GOT3 (cell line): ENCODE measurements at regions not wholly inside any gene's neighbourhood (a gene's known extent, or its start where the extent isn't known, plus 50 kb on each side); places are given as distances from the start of the nearest gene placed in this dataset.

ENCODE experiments used
- DNase-seq: peaks from one replicate; lab custom pipeline; 2025; ENCODE audit warnings: mixed read lengths; lab: John Stamatoyannopoulos, UW

DNA sequence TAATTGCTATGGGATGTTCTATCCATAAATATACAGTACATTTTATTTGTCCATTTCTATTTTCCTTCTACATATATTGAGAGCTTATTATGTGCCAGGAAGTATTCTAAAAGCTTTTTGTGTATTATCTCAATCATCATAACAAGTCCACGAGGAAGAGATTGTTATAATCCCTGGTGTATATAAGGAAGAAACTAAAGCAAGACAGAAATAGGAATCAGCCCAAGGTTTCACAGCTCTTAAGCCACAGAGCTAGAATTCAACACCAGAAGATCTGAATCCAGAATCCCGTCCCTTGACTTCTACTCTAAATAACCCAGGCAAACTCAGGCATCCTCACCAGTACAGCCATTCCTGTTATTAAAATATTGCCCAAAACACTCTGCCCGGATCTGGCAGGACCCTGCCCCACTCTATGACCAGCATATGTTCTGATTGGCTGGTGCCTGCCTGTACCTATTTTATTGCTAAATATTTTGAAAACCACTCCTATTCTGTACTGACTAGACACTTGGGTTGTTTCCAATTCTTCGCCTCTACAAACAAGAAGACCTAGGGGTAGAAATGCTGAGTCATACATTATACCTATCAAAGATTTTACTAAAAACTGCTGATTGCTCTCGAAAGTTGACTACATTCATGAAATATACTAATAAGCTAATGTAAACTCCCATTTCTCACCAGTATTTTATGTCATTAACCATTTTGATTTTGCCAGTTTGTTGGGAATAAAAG, 297.4 kb downstream of the ENC1 start:
- no peak for DNase-seq

DNA sequence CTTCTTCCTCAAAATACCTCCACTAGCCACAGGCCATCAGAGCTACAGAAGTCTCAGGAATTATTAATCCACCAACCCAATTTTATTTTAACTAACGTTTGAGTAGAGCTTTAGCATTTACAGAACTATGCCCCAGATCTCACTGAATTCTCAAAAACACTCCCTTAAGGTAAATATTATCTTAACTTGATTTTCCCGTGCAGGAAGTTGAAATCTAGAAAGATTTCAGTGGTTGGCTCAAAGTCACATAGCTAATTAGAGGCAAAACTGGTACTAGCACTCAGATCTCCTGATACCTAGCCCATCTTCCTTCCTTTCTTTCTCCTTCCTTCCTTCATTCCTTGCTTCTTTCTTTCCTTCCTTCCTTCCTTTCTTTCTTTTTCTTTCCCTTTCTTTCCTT, 298.3 kb downstream of the ENC1 start:
- DNase-seq, result no peak

- no peak for DNase-seq
Measured at GRCh38 chr5:74341221-74341620, 299.3 kb downstream of the ENC1 start.

GRCh38 chr5:74340476-74340875, 300.1 kb downstream of the ENC1 start:
- no peak for DNase-seq

- DNase-seq, result no peak
Measured at GRCh38 chr5:74337984-74338310, 302.6 kb downstream of the ENC1 start.

GRCh38 chr5:74337254-74337983, 303.1 kb downstream of the ENC1 start:
- no peak for DNase-seq

DNA sequence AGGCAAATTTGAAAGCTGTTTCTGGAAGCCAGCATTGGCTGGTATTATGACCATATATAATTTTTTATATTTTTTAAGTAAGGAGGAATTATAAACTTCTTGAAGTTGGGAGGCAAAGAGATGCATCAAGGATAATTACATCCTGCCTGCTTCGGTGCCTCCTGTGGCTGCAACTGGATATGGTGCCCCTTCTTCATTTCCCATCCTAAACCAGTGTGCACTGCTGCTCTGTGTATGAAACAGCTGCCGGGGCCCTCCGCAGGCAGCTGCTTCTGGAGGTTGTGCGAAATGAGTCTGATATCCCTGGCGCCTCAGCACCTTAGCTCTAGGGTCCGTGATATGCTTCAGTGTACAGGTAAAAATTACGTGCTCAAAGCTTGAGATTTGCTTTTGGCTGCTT, 304.2 kb downstream of the ENC1 start:
- DNase-seq, result no peak

GRCh38 chr5:74334762-74335384, 305.7 kb downstream of the ENC1 start:
- DNase-seq, result no peak

- DNase-seq, result no peak
Measured at GRCh38 chr5:74334062-74334761, 306.3 kb downstream of the ENC1 start.

- no peak for DNase-seq
Measured at GRCh38 chr5:74333430-74333829, 307.1 kb downstream of the ENC1 start.

DNA sequence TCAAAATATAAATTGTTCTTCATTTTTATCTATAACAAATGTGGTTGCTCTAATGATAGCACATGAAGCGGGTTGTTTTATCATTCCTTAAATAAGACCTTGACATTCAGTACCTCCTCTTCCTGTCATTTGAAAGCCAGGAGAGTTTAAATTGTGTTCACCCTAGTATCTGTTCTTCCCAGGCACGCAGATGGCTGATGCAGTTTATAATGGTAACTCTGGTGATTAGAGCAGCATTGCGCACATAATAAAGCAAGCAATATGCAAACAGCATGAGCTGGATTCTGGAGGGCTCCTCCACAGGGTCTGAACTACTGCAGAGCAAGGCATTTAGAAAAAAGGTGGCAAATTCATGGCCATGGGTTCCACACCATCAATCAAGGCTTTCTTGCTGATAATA, 307.8 kb downstream of the ENC1 start:
- no peak for DNase-seq

- DNase-seq, result no peak
Measured at GRCh38 chr5:74332006-74332405, 308.5 kb downstream of the ENC1 start.

- no peak for DNase-seq
Measured at GRCh38 chr5:74328221-74328630, 312.3 kb downstream of the ENC1 start.

GRCh38 chr5:74327339-74327685, 313.2 kb downstream of the ENC1 start:
- DNase-seq, result no peak

GRCh38 chr5:74326571-74327338, 313.8 kb downstream of the ENC1 start:
- no peak for DNase-seq

DNA sequence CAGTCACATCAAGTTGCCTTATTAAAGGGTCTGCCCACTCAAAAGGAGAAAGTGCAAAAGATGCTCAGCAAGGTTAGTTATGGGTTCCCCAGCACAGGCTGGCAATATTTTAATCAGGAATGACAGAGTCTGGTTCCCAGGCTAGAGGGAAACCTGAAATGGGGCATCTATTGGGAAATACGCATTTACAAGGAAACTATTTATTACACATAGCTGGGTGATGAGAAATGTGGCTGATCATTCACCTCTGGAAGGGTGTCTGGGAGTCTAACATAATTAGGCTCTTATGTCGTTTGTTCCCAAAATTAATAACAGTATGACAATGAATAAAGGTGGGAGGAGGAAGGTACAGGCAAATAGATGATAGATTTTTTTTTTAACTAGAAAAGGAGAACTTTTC, 314.7 kb downstream of the ENC1 start:
- DNase-seq, result no peak

- no peak for DNase-seq
Measured at GRCh38 chr5:74324556-74324955, 316.0 kb downstream of the ENC1 start.

GRCh38 chr5:74322944-74323343, 317.6 kb downstream of the ENC1 start:
- DNase-seq, result no peak

DNA sequence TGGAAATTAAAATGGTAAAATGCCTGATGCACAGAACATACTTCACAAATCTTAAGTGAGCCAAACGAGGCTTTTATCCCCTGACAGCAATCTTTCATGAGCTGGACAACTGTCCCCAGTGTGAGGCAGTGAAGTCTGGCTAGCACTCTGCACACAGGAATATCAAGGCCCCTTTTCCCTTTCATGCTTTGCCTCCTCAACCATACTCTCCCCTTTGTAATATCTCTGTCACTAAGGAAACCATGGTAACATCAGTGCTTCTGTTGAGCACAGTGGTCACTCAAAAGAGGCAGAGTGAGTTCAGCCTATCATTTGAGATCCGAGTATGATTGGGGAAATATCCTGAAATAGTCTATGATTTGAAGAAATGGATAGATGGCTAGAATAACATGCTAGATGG, 318.3 kb downstream of the ENC1 start:
- no peak for DNase-seq

DNA sequence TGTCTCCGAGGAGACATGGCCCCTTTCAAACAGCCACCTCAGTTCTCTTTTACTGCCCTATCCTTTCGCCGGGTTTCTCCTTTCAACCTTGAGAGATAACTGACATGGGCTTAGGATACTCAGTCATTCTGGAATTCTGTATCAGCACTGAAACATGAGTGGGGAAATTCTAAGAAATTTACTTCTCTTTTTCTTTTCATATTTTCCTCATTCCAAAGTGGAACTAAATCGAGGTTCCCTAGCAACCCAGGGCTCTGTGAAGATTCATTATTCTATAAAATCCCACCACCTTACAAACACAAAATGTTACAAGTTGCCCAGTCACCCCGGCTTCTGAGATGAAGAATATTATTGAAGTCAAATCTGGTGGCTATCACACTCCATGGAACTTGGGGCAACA, 319.2 kb downstream of the ENC1 start:
- DNase-seq, result no peak

GRCh38 chr5:74320526-74320925, 320.0 kb downstream of the ENC1 start:
- DNase-seq, result no peak

DNA sequence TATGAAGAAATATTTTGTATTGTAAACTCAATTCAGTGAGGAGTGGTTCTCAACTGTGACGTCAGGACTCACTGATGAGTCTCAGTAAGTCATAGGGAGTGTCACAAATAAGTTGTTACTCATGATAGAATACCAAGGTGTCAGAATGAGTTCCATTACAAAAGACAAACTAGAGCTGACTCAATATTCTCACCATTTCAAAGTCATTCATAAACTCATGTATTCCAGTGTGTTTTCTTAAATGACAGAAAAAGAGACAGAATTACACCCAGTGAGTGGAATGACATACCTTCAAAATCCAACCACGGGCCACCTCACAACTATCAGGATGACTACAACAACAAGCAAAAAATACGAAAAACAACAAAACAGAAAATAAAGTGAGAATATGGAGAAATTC, 321.5 kb downstream of the ENC1 start:
- no peak for DNase-seq
